ENCODE measurements at regions not wholly inside any gene's neighbourhood (a gene's known extent, or its start where the extent isn't known, plus 50 kb on each side); places are given as distances from the start of the nearest gene placed in this dataset.

GRCh38 chr9:119934497-119934896, 565.3 kb upstream of the BRINP1 start:
- WGBS (ENCODE audit: extremely low coverage, insufficient read length, low lambda C conversion rate): no CpG with 5 or more reads among the region's 4 CpGs
- Histone ChIP-seq H2BK120ac (ENCODE audit: low read depth, low read length, poor library complexity, severe bottlenecking) (no peak overlapping the region), H3T11ph (ENCODE audit: low read length) (no peak overlapping the region), H4K91ac (ENCODE audit: insufficient read length, low read depth, low read length) (no peak overlapping the region), H2AFZ (ENCODE audit: low read length) (no peak overlapping the region), H4K20me1 (ENCODE audit: control insufficient read depth, insufficient read depth, insufficient read length) (no peaks in the 10 kb centered on the region), H4K5ac (ENCODE audit: insufficient read length, low read depth, low read length) (no peak overlapping the region), H3K4ac (ENCODE audit: low read depth, low read length) (no peak overlapping the region), H2BK5ac (ENCODE audit: insufficient read length, low read length) (no peak overlapping the region), H3K9ac (ENCODE audit: extremely low read depth, insufficient read length, low read length) (no peak overlapping the region), H2BK20ac (ENCODE audit: low read depth, low read length, poor library complexity, severe bottlenecking) (no peak overlapping the region), H3K23me2 (ENCODE audit: insufficient read length, low read depth, low read length, poor library complexity, severe bottlenecking) (no peaks in the 10 kb centered on the region), H3K4me1 (ENCODE audit: insufficient read depth, low read length) (peaks cover 7% of the 10 kb centered on the region; the same call in 1 of the 2 replicates), H3K18ac (ENCODE audit: insufficient read length, low read depth, low read length) (no peak overlapping the region), H3K9me3 (ENCODE audit: control insufficient read depth, low read depth, low read length) (no peaks in the 10 kb centered on the region), H2AK5ac (ENCODE audit: insufficient read length, low read length) (no peak overlapping the region), H3K23ac (ENCODE audit: insufficient read length, low read depth, low read length) (no peak overlapping the region), H2BK12ac (ENCODE audit: insufficient read length, low read depth, low read length) (no peak overlapping the region), H3K27me3 (ENCODE audit: insufficient read depth, low read length) (no peaks in the 10 kb centered on the region), H3K79me2 (ENCODE audit: insufficient read depth, low read length) (no peaks in the 10 kb centered on the region), H3K27ac (ENCODE audit: insufficient read length, low read depth, low read length) (no peak overlapping the region), H3K14ac (ENCODE audit: insufficient read depth, low read length) (no peak overlapping the region), H3K79me1 (ENCODE audit: insufficient read depth, low read depth, low read length, poor library complexity, severe bottlenecking) (no peaks in the 10 kb centered on the region), H3K4me2 (ENCODE audit: insufficient read depth, insufficient read length, low read length) (no peak overlapping the region), H3K56ac (ENCODE audit: insufficient read length, low read depth, low read length) (no peak overlapping the region), H4K8ac (replicated peaks; ENCODE audit: insufficient read length, low read depth, low read length) (no peak overlapping the region), H2BK15ac (ENCODE audit: low read depth, low read length) (no peak overlapping the region)
- H3K9me3 Mint-ChIP-seq: peaks cover 0 to 2% of the 10 kb centered on the region in 2 experiments; a peak in 1 of 5 replicates
- H3K27ac Mint-ChIP-seq: no peak overlapping the region
- TF ChIP-seq CTCF (conservative IDR thresholded peaks at IDR 0.05): no peak
- no peaks in the 10 kb centered on the region for H3K36me3 Mint-ChIP-seq (ENCODE audit: insufficient read depth in 1 of 3, low read depth in 3 of 3)
- H3K27me3 Mint-ChIP-seq (ENCODE audit: low read depth): no peaks in the 10 kb centered on the region
- no peak for DNase-seq
- peaks cover 6 to 7% of the 10 kb centered on the region in 2 experiments for H3K4me1 Mint-ChIP-seq
- no peak overlapping the region for H3K4me3 Mint-ChIP-seq

Data from H9 (cell line).